GM12878 (cell line): ENCODE measurements at regions not wholly inside any gene's neighbourhood (a gene's known extent, or its start where the extent isn't known, plus 50 kb on each side); places are given as distances from the start of the nearest gene placed in this dataset.

Experiments used
- ATAC-seq: fragments of 200-7000 bp; cut with Tn5 transposase; 3 replicates; pipeline ENCODE4 v1.9.1; 2020; ENCODE audit warnings: mild to moderate bottlenecking, moderate library complexity
- BruUV-seq: library from RNA; stranded (reverse); fragments of 400-500 nt; replicated peaks from 2 replicates; lab custom pipeline; 2021; lab: Mats Ljungman, UMichigan
- CTCF ChIA-PET: fragments of 300-600 bp; sonication (Branson Sonifier 250); formaldehyde crosslinking; extraction: SDS; loops from one replicate; lab custom pipeline; 2021; ENCODE audit warnings: inconsistent platforms; lab: Yijun Ruan, JAX
- POLR2A ChIA-PET: fragments of 350-600 bp; formaldehyde crosslinking; extraction: SDS; loops from one replicate; lab custom pipeline; 2021; ENCODE audit warnings: inconsistent platforms; lab: Charles Lee
- RAD21 ChIA-PET: fragments of 300-600 bp; sonication (Branson Sonifier 250); formaldehyde crosslinking; loops from one replicate; lab custom pipeline; 2023; ENCODE audit warnings: antibody characterized with exemption; ENCODE audit not compliant: unreplicated experiment; lab: Charles Lee
- SMC1A ChIA-PET: fragments of 300-600 bp; sonication (Branson Sonifier 250); formaldehyde crosslinking; loops from one replicate; lab custom pipeline; 2023; ENCODE audit not compliant: unreplicated experiment, uncharacterized antibody; lab: Charles Lee
- DNase-seq: peaks from one replicate; pipeline ENCODE4 v3.0.0-alpha.2; 2011; ENCODE audit warnings: low read depth, low spot score
- FAIRE-seq: peaks from 3 replicates; lab custom pipeline; 2011; peaks lifted over from hg19 to GRCh38; lab: Jason Lieb, UNC
- H2AFZ ChIP-seq: 2 replicates; pipeline ENCODE4 v1.6.0; 2011; ENCODE audit warnings: low read depth, low read length, control low read depth; ENCODE audit not compliant: control insufficient read depth
- H3K27ac ChIP-seq: 2 replicates; pipeline ENCODE4 v1.5.1; 2011; ENCODE audit warnings: control low read depth; ENCODE audit not compliant: control insufficient read depth, insufficient read depth
- H3K27me3 ChIP-seq, 2 experiments: replicated peaks in 1 of 2; 2 replicates each; pipeline versions ENCODE4 v1.6.0 to v1.6.1; 2011; ENCODE audit warnings: low read length in 1 of 2; ENCODE audit not compliant: control insufficient read depth in 2 of 2, insufficient read depth in 2 of 2
- H3K36me3 ChIP-seq, 2 experiments: 2 replicates each; pipeline ENCODE4 v1.5.1; 2011; ENCODE audit warnings: low read length in 1 of 2; ENCODE audit not compliant: control insufficient read depth in 2 of 2, insufficient read depth in 2 of 2
- H3K4me1 ChIP-seq: 2 replicates; pipeline ENCODE4 v1.6.1; 2011; ENCODE audit warnings: mild to moderate bottlenecking, low read length, moderate library complexity, mixed read lengths; ENCODE audit not compliant: control insufficient read depth, insufficient read depth
- H3K4me2 ChIP-seq: 2 replicates; pipeline ENCODE4 v1.6.0; 2011; ENCODE audit warnings: control low read depth; ENCODE audit not compliant: control insufficient read depth, insufficient read depth
- H3K4me3 ChIP-seq: fragments of 200-600 bp; sonication (generic); 2 replicates; pipeline ENCODE4 v1.5.1; 2016
- H3K79me2 ChIP-seq: 2 replicates; pipeline ENCODE4 v1.6.0; 2011; ENCODE audit warnings: low read length; ENCODE audit not compliant: control insufficient read depth, insufficient read depth
- H3K9ac ChIP-seq: 2 replicates; pipeline ENCODE4 v1.8.0; 2011; ENCODE audit warnings: low read length, control low read depth, mixed read lengths; ENCODE audit not compliant: control insufficient read depth, insufficient read depth
- H3K9me3 ChIP-seq: replicated peaks from 3 replicates; pipeline ENCODE4 v1.5.1; 2011; ENCODE audit warnings: mild to moderate bottlenecking, low read length; ENCODE audit not compliant: control insufficient read depth, insufficient read depth
- H4K20me1 ChIP-seq: 2 replicates; pipeline ENCODE4 v1.6.0; 2011; ENCODE audit not compliant: control insufficient read depth, insufficient read depth
- BHLHE40 ChIP-seq, 2 experiments: fragments of 450-650 bp in 1 of 2; IDR thresholded peaks; 2 replicates each; pipeline ENCODE4 v1.6.1; 2011 to 2017; ENCODE audit warnings: low read depth in 2 of 2, borderline replicate concordance in 1 of 2, improper control_type of control experiment in 1 of 2, low read length in 1 of 2, mild to moderate bottlenecking in 1 of 2
- CEBPZ ChIP-seq: fragments of 150-350 bp; IDR thresholded peaks from 2 replicates; pipeline ENCODE4 v1.6.1; 2016; ENCODE audit warnings: low read depth, low read length
- CREM ChIP-seq: IDR thresholded peaks from 2 replicates; pipeline ENCODE4 v1.6.1; 2014; ENCODE audit warnings: antibody characterized with exemption, low read depth
- HDGF ChIP-seq: fragments of 450-650 bp; IDR thresholded peaks from 2 replicates; pipeline ENCODE4 v1.6.1; 2016; ENCODE audit warnings: antibody characterized with exemption
- JUND ChIP-seq: IDR thresholded peaks from 2 replicates; pipeline ENCODE4 v1.6.1; 2012; ENCODE audit warnings: low read depth, mild to moderate bottlenecking, low read length, improper control_type of control experiment, moderate library complexity
- NFYB ChIP-seq: IDR thresholded peaks from 2 replicates; pipeline ENCODE4 v1.6.1; 2011; ENCODE audit warnings: low read depth, mild to moderate bottlenecking, low read length, improper control_type of control experiment, moderate library complexity; ENCODE audit not compliant: insufficient read depth
- RELA ChIP-seq: fragments of 450-650 bp; IDR thresholded peaks from 2 replicates; pipeline ENCODE4 v1.8.0; 2014; ENCODE audit warnings: borderline replicate concordance; ENCODE audit not compliant: partially characterized antibody
- SUZ12 ChIP-seq: fragments of 200-600 bp; sonication (generic); IDR thresholded peaks from one replicate; pipeline ENCODE4 v1.6.1; 2018; ENCODE audit warnings: antibody characterized with exemption, mild to moderate bottlenecking; ENCODE audit not compliant: unreplicated experiment
- TARDBP ChIP-seq: IDR thresholded peaks from 2 replicates; pipeline ENCODE4 v1.6.1; 2016; ENCODE audit warnings: borderline replicate concordance
- TCF12 ChIP-seq: IDR thresholded peaks from 2 replicates; pipeline ENCODE4 v1.6.1; 2011; ENCODE audit warnings: low read depth, mild to moderate bottlenecking, low read length
- ZBTB4 ChIP-seq: fragments of 450-650 bp; formaldehyde crosslinking; IDR thresholded peaks from 2 replicates; pipeline ENCODE4 v1.4.0; 2022; ENCODE audit warnings: mild to moderate bottlenecking, moderate library complexity
- WGBS: methylation state at CpG from one replicate; pipeline ENCODE4 v1.1.6; 2016; ENCODE audit warnings: low lambda C conversion rate; ENCODE audit not compliant: insufficient replicate concordance, insufficient coverage; ENCODE audit errors: missing lambda C conversion rate; 5-methylcytosine and 5-hydroxymethylcytosine counted together
- in situ Hi-C: fragments of 300-500 bp; cut with MboI; formaldehyde crosslinking; loops from 9 replicates; pipeline ENCODE4 v1.14.3; 2018; ENCODE audit warnings: mixed read lengths
- intact Hi-C: fragments of 100-400 bp; cut with micrococcal nuclease; formaldehyde crosslinking; loops from one replicate; pipeline ENCODE4 v1.14.2; 2022; ENCODE audit not compliant: unreplicated experiment
- TF ChIP-seq, protein P1 (sequence below): IDR thresholded peaks from 2 replicates; pipeline ENCODE4 v1.6.1; 2011; ENCODE audit warnings: mild to moderate bottlenecking, low read depth, low read length, moderate library complexity; ENCODE audit not compliant: insufficient replicate concordance

- H3K27ac ChIP-seq = no peak overlapping the region
- 0% methylated on average over 2 of the region's 2 CpGs for WGBS
Measured at GRCh38 chr11:87871056-87871455, 304.2 kb downstream of the RAB38 start.

GRCh38 chr11:87870086-87870485 lies 305.2 kb downstream of the RAB38 start:
- Histone ChIP-seq H3K4me1 (no peaks in the 10 kb centered on the region), H2AFZ (no peak overlapping the region), H3K27me3 (no peaks in the 10 kb centered on the region), H3K4me3 (no peak overlapping the region), H3K9ac (no peak overlapping the region), H3K27ac (no peak overlapping the region), H3K79me2 (no peaks in the 10 kb centered on the region), H3K9me3 (no peaks in the 10 kb centered on the region), H3K4me2 (no peak overlapping the region), H4K20me1 (no peaks in the 10 kb centered on the region), H3K36me3 (no peaks in the 10 kb centered on the region)
- SMC1A ChIA-PET = no interaction called here
- POLR2A ChIA-PET = no interaction called here
- in situ Hi-C loops = no loop called here
- intact Hi-C loops = no loop called here
- WGBS = 35% methylated on average over 2 of the region's 2 CpGs
- no peak for FAIRE-seq
- ATAC-seq = no peak
- CTCF ChIA-PET = no interaction called here
- BruUV-seq = no TSS peak
- no peak for DNase-seq
- RAD21 ChIA-PET = no interaction called here
- TF ChIP-seq SUZ12 = no peak
- TF ChIP-seq JUND = no peak
- TF ChIP-seq TARDBP = no peak
- TF ChIP-seq ZBTB4 = no peak
- TF ChIP-seq TCF12 = no peak
- TF ChIP-seq CEBPZ = no peak
- TF ChIP-seq HDGF = no peak

More at GRCh38 chr11:87871056-87871455, 304.2 kb downstream of the RAB38 start:
- H2AFZ ChIP-seq = no peak overlapping the region
- H3K4me1 ChIP-seq = no peaks in the 10 kb centered on the region
- H3K27me3 ChIP-seq = no peaks in the 10 kb centered on the region
- RAD21 ChIA-PET = no interaction called here
- BruUV-seq = no TSS peak
- TF ChIP-seq, protein P1, sequence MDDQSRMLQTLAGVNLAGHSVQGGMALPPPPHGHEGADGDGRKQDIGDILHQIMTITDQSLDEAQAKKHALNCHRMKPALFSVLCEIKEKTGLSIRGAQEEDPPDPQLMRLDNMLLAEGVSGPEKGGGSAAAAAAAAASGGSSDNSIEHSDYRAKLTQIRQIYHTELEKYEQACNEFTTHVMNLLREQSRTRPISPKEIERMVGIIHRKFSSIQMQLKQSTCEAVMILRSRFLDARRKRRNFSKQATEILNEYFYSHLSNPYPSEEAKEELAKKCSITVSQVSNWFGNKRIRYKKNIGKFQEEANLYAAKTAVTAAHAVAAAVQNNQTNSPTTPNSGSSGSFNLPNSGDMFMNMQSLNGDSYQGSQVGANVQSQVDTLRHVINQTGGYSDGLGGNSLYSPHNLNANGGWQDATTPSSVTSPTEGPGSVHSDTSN = no peak
- TF ChIP-seq JUND = no peak
- no peak for TF ChIP-seq NFYB
- TF ChIP-seq BHLHE40 (IDR thresholded peaks at IDR 0.05; ENCODE audit: borderline replicate concordance in 1 of 2, low read depth in 2 of 2, low read length in 1 of 2) = no peak
- TF ChIP-seq RELA = no peak
- no peak for TF ChIP-seq CREM
- DNase-seq (no peak), ATAC-seq (no peak), FAIRE-seq (no peak)
- H3K9me3 ChIP-seq = no peaks in the 10 kb centered on the region
- H4K20me1 ChIP-seq = no peaks in the 10 kb centered on the region
- intact Hi-C loops = no loop called here
- H3K4me3 ChIP-seq = no peak overlapping the region
- H3K9ac ChIP-seq = no peak overlapping the region
- POLR2A ChIA-PET = no interaction called here
- in situ Hi-C loops = no loop called here
- no peaks in the 10 kb centered on the region for H3K36me3 ChIP-seq
- CTCF ChIA-PET = interaction anchor here (1.5 kb wide), 1 partner anchor 35 kb away, joined by 3 read pairs; no protein-coding TSS in a partner anchor
- no peaks in the 10 kb centered on the region for H3K79me2 ChIP-seq
- H3K4me2 ChIP-seq = no peak overlapping the region
- SMC1A ChIA-PET = interaction anchor here (1.2 kb wide), 1 partner anchor 145 kb away, joined by 3 read pairs; no protein-coding TSS in a partner anchor
